ENCODE measurements at regions not wholly inside any gene's neighbourhood (a gene's known extent, or its start where the extent isn't known, plus 50 kb on each side); places are given as distances from the start of the nearest gene placed in this dataset.

- dilution Hi-C loops (cut with HindIII; ENCODE audit: low sequenced_read_pairs, unreplicated experiment), result no loop called here
- H2BK15ac ChIP-seq (ENCODE audit: low read depth, low read length), result no peak overlapping the region
- in situ Hi-C loops (cut with MboI; ENCODE audit: low sequenced_read_pairs), result loop anchor here (25.0 kb wide), 1 partner anchor 887 kb away; no protein-coding TSS in a partner anchor
Measured at GRCh38 chr15:92724144-92724543, 68.6 kb upstream of the FAM174B start.

More at GRCh38 chr15:92724144-92724543, 68.6 kb upstream of the FAM174B start:
- Histone ChIP-seq H3K18ac (ENCODE audit: low read depth, low read length) (no peak overlapping the region), H3K9me1 (ENCODE audit: insufficient read depth, low read length) (no peaks in the 10 kb centered on the region), H4K20me1 (ENCODE audit: insufficient read depth, low read length) (no peaks in the 10 kb centered on the region), H3K4me2 (ENCODE audit: low read depth, low read length) (no peak overlapping the region), H3K4me3 (ENCODE audit: insufficient read depth, low read depth, low read length) (no peak overlapping the region), H4K8ac (ENCODE audit: low read depth in 2 of 2, low read length in 2 of 2) (no peak overlapping the region), H2BK120ac (ENCODE audit: low read depth, low read length) (no peak overlapping the region), H3K56ac (ENCODE audit: extremely low read depth, insufficient read depth, low read length) (no peak overlapping the region), H3K23ac (ENCODE audit: low read depth, low read length) (no peak overlapping the region), H3K4me1 (ENCODE audit: control insufficient read depth, insufficient read depth, low read length) (no peaks in the 10 kb centered on the region), H2AK9ac (replicated peaks; ENCODE audit: low read depth, low read length, poor library complexity) (no peak overlapping the region), H3K79me1 (ENCODE audit: low read depth in 1 of 2, low read length in 2 of 2) (no peaks in the 10 kb centered on the region), H3K4ac (ENCODE audit: low read depth, low read length) (no peak overlapping the region), H2BK5ac (ENCODE audit: low read depth, low read length, poor library complexity, severe bottlenecking) (no peak overlapping the region), H3K14ac (replicated peaks; ENCODE audit: low read depth, low read length) (no peak overlapping the region), H4K5ac (ENCODE audit: low read depth, low read length) (no peak overlapping the region), H3K9me3 (ENCODE audit: control insufficient read depth, insufficient read depth, low read length) (no peaks in the 10 kb centered on the region), H3K27ac (ENCODE audit: insufficient read depth, low read length) (no peak overlapping the region), H3K27me3 (ENCODE audit: control insufficient read depth, insufficient read depth, low read length) (peaks cover 1% of the 10 kb centered on the region; the same call in 1 of the 2 replicates), H2BK20ac (ENCODE audit: low read depth, low read length) (no peak overlapping the region), H4K91ac (ENCODE audit: insufficient read depth, low read depth, low read length) (no peak overlapping the region), H3K9ac (ENCODE audit: low read depth, low read length) (no peak overlapping the region), H2AFZ (replicated peaks; ENCODE audit: low read length, poor library complexity) (no peak overlapping the region), H2AK5ac (ENCODE audit: low read depth, low read length) (no peak overlapping the region), H3K36me3 (ENCODE audit: control insufficient read depth, insufficient read depth, low read length) (no peaks in the 10 kb centered on the region)
- BruUV-seq (replicated peaks), result no TSS peak
- DNase-seq, result no peak
- POLR2A ChIA-PET (ENCODE audit: unreplicated experiment), result no interaction called here
- intact Hi-C loops (cut with micrococcal nuclease), result no loop called here
- CTCF ChIA-PET, result interaction anchor here (1.4 kb wide), 1 partner anchor 9 kb away, joined by 4 read pairs; no protein-coding TSS in a partner anchor
- TF ChIP-seq CTCF (conservative IDR thresholded peaks at IDR 0.05; ENCODE audit: low read depth, low read length) (no peak), USF2 (IDR thresholded peaks at IDR 0.05; ENCODE audit: low read depth, low read length) (no peak), POLR2A (IDR thresholded peaks at IDR 0.05; ENCODE audit: low read depth, low read length) (no peak), RFX5 (IDR thresholded peaks at IDR 0.05; ENCODE audit: low read depth, low read length) (no peak), RCOR1 (IDR thresholded peaks at IDR 0.05; ENCODE audit: insufficient replicate concordance, low read length) (no peak), BHLHE40 (IDR thresholded peaks at IDR 0.05; ENCODE audit: low read depth, low read length) (no peak), CEBPB (IDR thresholded peaks at IDR 0.05; ENCODE audit: low read depth, low read length) (no peak), FOS (IDR thresholded peaks at IDR 0.05; ENCODE audit: low read depth, low read length) (no peak), MAZ (IDR thresholded peaks at IDR 0.05; ENCODE audit: borderline replicate concordance, low read depth, low read length) (no peak), MXI1 (IDR thresholded peaks at IDR 0.05; ENCODE audit: borderline replicate concordance, low read depth, low read length) (no peak)
- no CpG with 5 or more reads among the region's 2 CpGs for WGBS, 2 experiments (ENCODE audit: extremely low coverage in 2 of 2, insufficient read length in 1 of 2)
- no peak for ATAC-seq (ENCODE audit: low read depth)
